PC-3 (cell line): ENCODE measurements at regions not wholly inside any gene's neighbourhood (a gene's known extent, or its start where the extent isn't known, plus 50 kb on each side); places are given as distances from the start of the nearest gene placed in this dataset.

Experiments used
- ATAC-seq: fragments of 200-7000 bp; cut with Tn5 transposase; 2 replicates; pipeline ENCODE4 v1.9.1; 2020; ENCODE audit warnings: mild to moderate bottlenecking, moderate library complexity
- BruUV-seq: library from RNA; stranded (reverse); fragments of 400-500 nt; replicated peaks from 2 replicates; lab custom pipeline; 2021; lab: Mats Ljungman, UMichigan
- CTCF ChIA-PET: fragments of 300-600 bp; sonication (Branson Sonifier 250); formaldehyde crosslinking; loops from one replicate; lab custom pipeline; 2022; ENCODE audit warnings: antibody characterized with exemption; lab: Charles Lee
- POLR2A ChIA-PET: fragments of 300-600 bp; sonication (Branson Sonifier 250); formaldehyde crosslinking; loops from one replicate; lab custom pipeline; 2022; ENCODE audit warnings: antibody characterized with exemption; ENCODE audit not compliant: unreplicated experiment; lab: Charles Lee
- DNase-seq: peaks from one replicate; pipeline ENCODE4 v3.0.0-alpha.2; 2015
- H2AFZ ChIP-seq: fragments of 300-600 bp; sonication (generic); 2 replicates; pipeline ENCODE4 v1.6.0; 2016; ENCODE audit warnings: antibody characterized with exemption, low read length
- H3F3A ChIP-seq: fragments of 300-600 bp; sonication (generic); one replicate; pipeline ENCODE4 v1.6.0; 2017; ENCODE audit warnings: antibody characterized with exemption, low read length, control low read depth, mild to moderate bottlenecking; ENCODE audit not compliant: unreplicated experiment
- H3K27ac ChIP-seq: fragments of 300-600 bp; sonication (generic); 2 replicates; pipeline ENCODE4 v1.5.1; 2016; ENCODE audit warnings: mild to moderate bottlenecking, low read length
- H3K27me3 ChIP-seq: fragments of 300-600 bp; sonication (generic); 2 replicates; pipeline ENCODE4 v1.6.1; 2016; ENCODE audit warnings: low read length, mixed read lengths
- H3K36me3 ChIP-seq: fragments of 300-600 bp; sonication (generic); 2 replicates; pipeline ENCODE4 v1.6.1; 2016; ENCODE audit warnings: low read depth, mixed run types, low read length, mixed read lengths
- H3K4me1 ChIP-seq: fragments of 300-600 bp; sonication (generic); 2 replicates; pipeline ENCODE4 v1.5.1; 2016; ENCODE audit warnings: low read length; ENCODE audit not compliant: insufficient read depth
- H3K4me2 ChIP-seq: fragments of 300-600 bp; sonication (generic); 2 replicates; pipeline ENCODE4 v1.6.0; 2016; ENCODE audit warnings: low read length
- H3K4me3 ChIP-seq: fragments of 300-600 bp; sonication (generic); 2 replicates; pipeline ENCODE4 v1.5.1; 2016; ENCODE audit warnings: mild to moderate bottlenecking, low read length, mixed read lengths
- H3K79me2 ChIP-seq: fragments of 300-600 bp; sonication (generic); 2 replicates; pipeline ENCODE4 v1.6.1; 2017; ENCODE audit warnings: low read length, mixed read lengths
- H3K9ac ChIP-seq: fragments of 300-600 bp; sonication (generic); 2 replicates; pipeline ENCODE4 v1.6.0; 2016; ENCODE audit warnings: mild to moderate bottlenecking, low read length
- H3K9me2 ChIP-seq: fragments of 300-600 bp; sonication (generic); replicated peaks from 2 replicates; pipeline ENCODE4 v1.6.1; 2016; ENCODE audit warnings: mixed run types, low read length, mixed read lengths
- H3K9me3 ChIP-seq: fragments of 300-600 bp; sonication (generic); 2 replicates; pipeline ENCODE4 v1.6.1; 2016; ENCODE audit warnings: low read length, mixed read lengths
- H4K20me1 ChIP-seq: fragments of 300-600 bp; sonication (generic); 2 replicates; pipeline ENCODE4 v1.6.1; 2016; ENCODE audit warnings: low read length, mixed read lengths
- EZH2 ChIP-seq: fragments of 300-600 bp; sonication (generic); IDR thresholded peaks from one replicate; pipeline ENCODE4 v1.6.1; 2017; ENCODE audit warnings: antibody characterized with exemption, mild to moderate bottlenecking, low read length; ENCODE audit not compliant: unreplicated experiment
- EZH2phosphoT487 ChIP-seq: fragments of 300-600 bp; sonication (generic); IDR thresholded peaks from 2 replicates; pipeline ENCODE4 v1.6.1; 2018; ENCODE audit warnings: mild to moderate bottlenecking, antibody characterized with exemption, low read length, borderline replicate concordance
- intact Hi-C: fragments of 100-400 bp; cut with micrococcal nuclease; formaldehyde crosslinking; loops from 2 replicates; pipeline ENCODE4 v1.9.0; 2023
- TF ChIP-seq, protein P1 (sequence below): fragments of 300-600 bp; sonication (generic); conservative IDR thresholded peaks from 2 replicates; pipeline ENCODE4 v1.5.1; 2017; ENCODE audit warnings: antibody characterized with exemption, low read depth, mild to moderate bottlenecking, low read length

DNA sequence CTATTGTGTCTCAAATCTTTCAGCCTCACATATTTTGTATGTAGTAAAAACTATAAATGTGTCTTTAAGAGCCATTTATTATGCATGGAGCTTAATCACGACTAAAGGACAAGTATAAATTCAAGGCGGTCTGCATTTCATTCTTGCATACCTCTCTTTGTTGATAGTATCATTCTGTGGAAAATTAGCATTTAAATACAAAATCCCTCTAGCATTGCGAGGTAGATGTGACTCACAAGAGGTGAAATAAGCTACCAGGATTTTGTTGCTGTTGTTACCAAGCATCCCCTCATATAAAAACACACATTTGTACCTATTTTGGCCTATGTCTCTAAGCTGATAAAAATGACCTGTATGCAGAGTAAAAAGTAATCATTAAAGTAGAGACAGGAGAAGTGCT lies 537.4 kb upstream of the LUZP2 start:
- no peaks in the 10 kb centered on the region for H3K4me1 ChIP-seq
- no peaks in the 10 kb centered on the region for H3F3A ChIP-seq
- ChIA-PET CTCF (no interaction called here), POLR2A (no interaction called here)
- H3K9me2 ChIP-seq: no peaks in the 10 kb centered on the region
- DNase-seq: no peak
- H3K27me3 ChIP-seq: no peaks in the 10 kb centered on the region
- no peak for TF ChIP-seq EZH2
- TF ChIP-seq, protein P1, sequence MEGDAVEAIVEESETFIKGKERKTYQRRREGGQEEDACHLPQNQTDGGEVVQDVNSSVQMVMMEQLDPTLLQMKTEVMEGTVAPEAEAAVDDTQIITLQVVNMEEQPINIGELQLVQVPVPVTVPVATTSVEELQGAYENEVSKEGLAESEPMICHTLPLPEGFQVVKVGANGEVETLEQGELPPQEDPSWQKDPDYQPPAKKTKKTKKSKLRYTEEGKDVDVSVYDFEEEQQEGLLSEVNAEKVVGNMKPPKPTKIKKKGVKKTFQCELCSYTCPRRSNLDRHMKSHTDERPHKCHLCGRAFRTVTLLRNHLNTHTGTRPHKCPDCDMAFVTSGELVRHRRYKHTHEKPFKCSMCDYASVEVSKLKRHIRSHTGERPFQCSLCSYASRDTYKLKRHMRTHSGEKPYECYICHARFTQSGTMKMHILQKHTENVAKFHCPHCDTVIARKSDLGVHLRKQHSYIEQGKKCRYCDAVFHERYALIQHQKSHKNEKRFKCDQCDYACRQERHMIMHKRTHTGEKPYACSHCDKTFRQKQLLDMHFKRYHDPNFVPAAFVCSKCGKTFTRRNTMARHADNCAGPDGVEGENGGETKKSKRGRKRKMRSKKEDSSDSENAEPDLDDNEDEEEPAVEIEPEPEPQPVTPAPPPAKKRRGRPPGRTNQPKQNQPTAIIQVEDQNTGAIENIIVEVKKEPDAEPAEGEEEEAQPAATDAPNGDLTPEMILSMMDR: no peak
- no peak overlapping the region for H3K9ac ChIP-seq
- H3K4me3 ChIP-seq: no peak overlapping the region
- ATAC-seq: no peak
- H4K20me1 ChIP-seq: no peaks in the 10 kb centered on the region
- H2AFZ ChIP-seq: no peak overlapping the region
- no TSS peak for BruUV-seq
- H3K9me3 ChIP-seq: no peaks in the 10 kb centered on the region
- intact Hi-C loops: no loop called here
- no peaks in the 10 kb centered on the region for H3K79me2 ChIP-seq
- no peak overlapping the region for H3K27ac ChIP-seq
- H3K36me3 ChIP-seq: no peaks in the 10 kb centered on the region
- H3K4me2 ChIP-seq: no peak overlapping the region

DNA sequence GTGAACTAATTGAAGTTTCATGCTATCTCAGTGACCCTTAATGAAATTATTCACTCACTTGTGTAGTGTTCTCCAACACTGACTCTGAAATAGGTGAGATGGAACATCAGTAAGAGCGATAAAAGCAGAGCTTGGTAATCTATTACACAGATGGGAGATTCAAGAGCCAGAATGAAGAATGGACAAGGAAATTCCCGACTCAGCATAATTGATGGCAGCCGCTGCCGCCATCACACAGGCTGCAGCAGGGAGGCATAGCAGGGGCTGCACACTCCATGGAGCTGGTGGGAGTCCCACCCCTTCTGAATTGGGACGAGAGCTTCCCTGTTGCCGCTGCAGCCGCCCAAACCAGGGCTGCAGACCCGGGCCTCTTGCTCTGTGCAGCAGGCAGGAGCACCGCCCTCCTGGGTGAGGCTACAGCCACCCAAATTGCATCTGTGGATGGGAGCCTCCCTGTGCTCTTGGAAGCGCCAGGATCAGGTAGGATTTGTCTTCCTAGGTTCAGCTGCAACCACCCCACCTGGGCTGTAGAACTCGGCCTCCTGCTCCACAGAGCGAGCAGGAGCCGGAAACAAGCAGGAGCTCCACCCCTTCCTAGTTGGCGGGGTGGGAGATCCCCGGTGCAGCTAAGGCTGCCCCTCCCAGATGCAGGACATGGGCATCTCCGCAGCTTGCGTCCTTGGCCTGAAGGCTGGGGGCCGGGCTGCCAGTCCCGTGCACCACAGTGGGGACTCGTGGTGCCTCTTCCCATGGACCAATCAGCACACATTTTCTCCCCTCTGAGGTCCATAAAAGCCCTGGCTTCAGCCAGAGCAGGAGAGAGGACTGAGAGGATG lies 535.1 kb upstream of the LUZP2 start:
- TF ChIP-seq EZH2 (no peak), EZH2phosphoT487 (no peak)
- TF ChIP-seq, protein P1: no peak
- no peaks in the 10 kb centered on the region for H3K9me3 ChIP-seq
- H3K9me2 ChIP-seq: no peaks in the 10 kb centered on the region
- no peak overlapping the region for H3K27ac ChIP-seq
- H4K20me1 ChIP-seq: no peaks in the 10 kb centered on the region
- no peaks in the 10 kb centered on the region for H3K79me2 ChIP-seq
- intact Hi-C loops: no loop called here
- BruUV-seq: no TSS peak
- no peak overlapping the region for H2AFZ ChIP-seq
- no peaks in the 10 kb centered on the region for H3K36me3 ChIP-seq
- ATAC-seq (no peak), DNase-seq (no peak)
- H3K4me2 ChIP-seq: no peak overlapping the region
- no peak overlapping the region for H3K9ac ChIP-seq
- ChIA-PET POLR2A (no interaction called here), CTCF (no interaction called here)
- H3K4me3 ChIP-seq: no peak overlapping the region
- no peaks in the 10 kb centered on the region for H3K27me3 ChIP-seq
- H3K4me1 ChIP-seq: no peaks in the 10 kb centered on the region
- H3F3A ChIP-seq: no peaks in the 10 kb centered on the region

DNA sequence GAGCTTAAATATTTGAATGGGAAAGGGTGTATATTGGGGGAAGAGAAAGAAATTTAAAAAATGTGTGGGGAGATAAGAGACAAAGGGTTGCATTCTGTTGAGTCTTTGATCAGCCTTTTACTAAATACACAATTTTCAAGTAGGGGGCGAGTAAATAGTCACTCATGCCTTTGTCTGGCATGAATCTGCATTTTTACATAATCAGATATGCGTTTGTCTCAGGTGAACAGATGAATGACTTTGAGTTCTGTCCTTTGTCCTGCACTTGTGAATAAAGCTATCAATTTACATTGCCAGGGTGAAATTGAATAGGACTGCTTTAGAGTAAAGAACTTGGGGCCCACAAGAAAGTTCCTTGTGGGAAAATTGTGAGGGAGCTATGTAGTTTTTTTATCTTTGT lies 523.6 kb upstream of the LUZP2 start:
- Histone ChIP-seq H3K4me1 (no peaks in the 10 kb centered on the region), H3K9me3 (no peaks in the 10 kb centered on the region), H4K20me1 (no peaks in the 10 kb centered on the region), H3K27ac (no peak overlapping the region), H3K9me2 (no peaks in the 10 kb centered on the region), H3K4me3 (no peak overlapping the region), H3K79me2 (no peaks in the 10 kb centered on the region), H3K27me3 (no peaks in the 10 kb centered on the region), H2AFZ (no peak overlapping the region), H3F3A (no peaks in the 10 kb centered on the region), H3K9ac (no peak overlapping the region), H3K4me2 (no peak overlapping the region), H3K36me3 (no peaks in the 10 kb centered on the region)
- intact Hi-C loops: no loop called here
- no peak for ATAC-seq
- ChIA-PET POLR2A (no interaction called here), CTCF (no interaction called here)
- TF ChIP-seq, protein P1: no peak
- BruUV-seq: no TSS peak
- DNase-seq: no peak
